ENCODE measurements at regions not wholly inside any gene's neighbourhood (a gene's known extent, or its start where the extent isn't known, plus 50 kb on each side); places are given as distances from the start of the nearest gene placed in this dataset.

- Histone ChIP-seq H3K4me3 (no peak overlapping the region), H3K27ac (no peak overlapping the region)
- TF ChIP-seq CTCF (IDR thresholded peaks at IDR 0.05): no peak
- no peak for DNase-seq (ENCODE audit: low spot score)
Observed at GRCh38 chr18:29104227-29104626, 927.3 kb upstream of the CDH2 start.

GRCh38 chr18:29096079-29096770 is 919.3 kb upstream of the CDH2 start:
- Histone ChIP-seq H3K27ac (no peak overlapping the region), H3K4me3 (no peak overlapping the region)
- no peak for TF ChIP-seq CTCF (IDR thresholded peaks at IDR 0.05)
- no peak for DNase-seq (ENCODE audit: low spot score)

- no peak overlapping the region for H3K27ac ChIP-seq
- no peak overlapping the region for H3K4me3 ChIP-seq
- no peak for TF ChIP-seq CTCF (IDR thresholded peaks at IDR 0.05)
- no peak for DNase-seq (ENCODE audit: low spot score)
Observed at GRCh38 chr18:29087616-29088246, 910.8 kb upstream of the CDH2 start.

- H3K4me3 ChIP-seq: no peak overlapping the region
- no peak for TF ChIP-seq CTCF (IDR thresholded peaks at IDR 0.05)
- H3K27ac ChIP-seq: no peak overlapping the region
- no peak for DNase-seq (ENCODE audit: low spot score)
Observed at GRCh38 chr18:29084120-29084519, 907.2 kb upstream of the CDH2 start.

- no peak for DNase-seq (ENCODE audit: low spot score)
- TF ChIP-seq CTCF (IDR thresholded peaks at IDR 0.05): no peak
- Histone ChIP-seq H3K27ac (no peak overlapping the region), H3K4me3 (peak overlapping the region; percentile 28)
Observed at GRCh38 chr18:29083545-29083944, 906.6 kb upstream of the CDH2 start.

GRCh38 chr18:29080946-29081345 is 904.0 kb upstream of the CDH2 start:
- no peak overlapping the region for H3K4me3 ChIP-seq
- no peak overlapping the region for H3K27ac ChIP-seq
- DNase-seq (ENCODE audit: low spot score): no peak
- no peak for TF ChIP-seq CTCF (IDR thresholded peaks at IDR 0.05)

- no peak for TF ChIP-seq CTCF (IDR thresholded peaks at IDR 0.05)
- DNase-seq (ENCODE audit: low spot score): no peak
- Histone ChIP-seq H3K4me3 (no peak overlapping the region), H3K27ac (no peak overlapping the region)
Observed at GRCh38 chr18:29078273-29078672, 901.3 kb upstream of the CDH2 start.
